Peyer's patch (tissue), 4 donors: ENCODE measurements at regions not wholly inside any gene's neighbourhood (a gene's known extent, or its start where the extent isn't known, plus 50 kb on each side); places are given as distances from the start of the nearest gene placed in this dataset.

Source experiments
- DNase-seq, 3 donors: peaks; one replicate each; pipeline ENCODE4 v3.0.0-alpha.2; 2017 to 2019
- H3K27ac ChIP-seq, 4 donors: fragments of 200-600 bp; sonication (generic); one replicate each; pipeline ENCODE4 v1.5.1; 2016 to 2019
- H3K27me3 ChIP-seq, 2 donors: fragments of 200-600 bp; sonication (generic); one replicate each; pipeline ENCODE4 v1.5.1; 2019
- H3K36me3 ChIP-seq, 3 donors: fragments of 200-600 bp; sonication (generic); one replicate each; pipeline ENCODE4 v1.5.1; 2016 to 2019
- H3K4me1 ChIP-seq, 4 donors: fragments of 200-600 bp; sonication (generic); one replicate each; pipeline ENCODE4 v1.5.1; 2016 to 2019
- H3K4me3 ChIP-seq, 4 donors: fragments of 200-600 bp; sonication (generic); 1 replicate in 3 of 4; 2 replicates in 1 of 4; pipeline ENCODE4 v1.5.1; 2016 to 2019; ENCODE audit warnings: mild to moderate bottlenecking in 1 of 4
- H3K9me3 ChIP-seq, 4 donors: fragments of 200-600 bp; sonication (generic); one replicate each; pipeline ENCODE4 v1.5.1; 2016 to 2019; ENCODE audit warnings: mild to moderate bottlenecking in 1 of 4
- POLR2A ChIP-seq, 2 donors: fragments of 450-650 bp; IDR thresholded peaks; one replicate each; pipeline ENCODE4 v1.5.1; 2017; ENCODE audit warnings: antibody characterized with exemption in 2 of 2, mild to moderate bottlenecking in 2 of 2, moderate library complexity in 2 of 2
- TF ChIP-seq, protein P1 (sequence below), 6 experiments: fragments of 450-650 bp in 4 of 6; fragments of 200-600 bp in 2 of 6; sonication (generic) in 1 of 6; IDR thresholded peaks; one replicate each; pipeline ENCODE4 v1.5.1; 2017 to 2019; ENCODE audit warnings: antibody characterized with exemption in 6 of 6, mild to moderate bottlenecking in 3 of 6, moderate library complexity in 1 of 6

- Histone ChIP-seq H3K4me3 (no peak overlapping the region), H3K27ac (no peak overlapping the region), H3K36me3 (no peaks in the 10 kb centered on the region), H3K27me3 (no peaks in the 10 kb centered on the region), H3K9me3 (no peaks in the 10 kb centered on the region), H3K4me1 (no peaks in the 10 kb centered on the region)
- TF ChIP-seq POLR2A (IDR thresholded peaks at IDR 0.05), result no peak
- TF ChIP-seq, protein P1, sequence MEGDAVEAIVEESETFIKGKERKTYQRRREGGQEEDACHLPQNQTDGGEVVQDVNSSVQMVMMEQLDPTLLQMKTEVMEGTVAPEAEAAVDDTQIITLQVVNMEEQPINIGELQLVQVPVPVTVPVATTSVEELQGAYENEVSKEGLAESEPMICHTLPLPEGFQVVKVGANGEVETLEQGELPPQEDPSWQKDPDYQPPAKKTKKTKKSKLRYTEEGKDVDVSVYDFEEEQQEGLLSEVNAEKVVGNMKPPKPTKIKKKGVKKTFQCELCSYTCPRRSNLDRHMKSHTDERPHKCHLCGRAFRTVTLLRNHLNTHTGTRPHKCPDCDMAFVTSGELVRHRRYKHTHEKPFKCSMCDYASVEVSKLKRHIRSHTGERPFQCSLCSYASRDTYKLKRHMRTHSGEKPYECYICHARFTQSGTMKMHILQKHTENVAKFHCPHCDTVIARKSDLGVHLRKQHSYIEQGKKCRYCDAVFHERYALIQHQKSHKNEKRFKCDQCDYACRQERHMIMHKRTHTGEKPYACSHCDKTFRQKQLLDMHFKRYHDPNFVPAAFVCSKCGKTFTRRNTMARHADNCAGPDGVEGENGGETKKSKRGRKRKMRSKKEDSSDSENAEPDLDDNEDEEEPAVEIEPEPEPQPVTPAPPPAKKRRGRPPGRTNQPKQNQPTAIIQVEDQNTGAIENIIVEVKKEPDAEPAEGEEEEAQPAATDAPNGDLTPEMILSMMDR (IDR thresholded peaks at IDR 0.05), result no peak
- DNase-seq, result peak in 1 of 3 donors; percentile 34
Observed at GRCh38 chr5:2180456-2180855, 297.7 kb upstream of the IRX4 start.

GRCh38 chr5:2179861-2180260 lies 297.1 kb upstream of the IRX4 start:
- no peak overlapping the region for H3K27ac ChIP-seq
- no peaks in the 10 kb centered on the region for H3K36me3 ChIP-seq
- no peaks in the 10 kb centered on the region for H3K9me3 ChIP-seq
- H3K4me1 ChIP-seq, result no peaks in the 10 kb centered on the region
- DNase-seq, result peak in 1 of 3 donors; percentile 40
- H3K4me3 ChIP-seq, result no peak overlapping the region
- no peaks in the 10 kb centered on the region for H3K27me3 ChIP-seq
- TF ChIP-seq, protein P1 (IDR thresholded peaks at IDR 0.05), result no peak
- TF ChIP-seq POLR2A (IDR thresholded peaks at IDR 0.05), result no peak

DNA sequence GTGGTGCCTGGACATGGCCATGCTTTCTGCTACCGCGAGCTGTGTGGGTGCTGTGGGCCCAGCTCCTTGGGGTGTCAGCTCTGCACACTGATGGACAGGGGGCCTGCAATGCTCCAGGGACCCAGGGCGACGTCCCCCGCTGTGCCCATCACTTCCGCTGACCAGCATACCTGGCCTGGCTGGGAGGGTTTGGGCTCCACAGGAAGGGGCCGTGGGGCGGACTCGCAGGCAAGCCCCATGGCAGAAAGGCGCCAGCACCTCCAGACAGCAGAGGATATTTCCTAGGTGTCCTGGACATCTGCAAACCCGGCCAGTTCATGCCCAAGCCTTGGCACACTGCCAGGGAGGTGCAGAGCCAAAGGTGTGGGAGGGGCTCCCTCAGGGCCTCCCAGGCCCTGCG lies 295.8 kb upstream of the IRX4 start:
- no peaks in the 10 kb centered on the region for H3K36me3 ChIP-seq
- H3K9me3 ChIP-seq, result no peaks in the 10 kb centered on the region
- TF ChIP-seq, protein P1 (IDR thresholded peaks at IDR 0.05), result no peak
- no peak for TF ChIP-seq POLR2A (IDR thresholded peaks at IDR 0.05)
- peak in 1 of 3 donors; percentile 35 for DNase-seq
- no peak overlapping the region for H3K4me3 ChIP-seq
- no peak overlapping the region for H3K27ac ChIP-seq
- no peaks in the 10 kb centered on the region for H3K4me1 ChIP-seq
- H3K27me3 ChIP-seq, result no peaks in the 10 kb centered on the region

GRCh38 chr5:2178071-2178477 lies 295.3 kb upstream of the IRX4 start:
- TF ChIP-seq POLR2A (IDR thresholded peaks at IDR 0.05), result no peak
- TF ChIP-seq, protein P1 (IDR thresholded peaks at IDR 0.05), result no peak
- no peaks in the 10 kb centered on the region for H3K9me3 ChIP-seq
- no peaks in the 10 kb centered on the region for H3K27me3 ChIP-seq
- no peaks in the 10 kb centered on the region for H3K4me1 ChIP-seq
- no peaks in the 10 kb centered on the region for H3K36me3 ChIP-seq
- no peak overlapping the region for H3K27ac ChIP-seq
- peak in 1 of 3 donors; percentile 28 for DNase-seq
- H3K4me3 ChIP-seq, result no peak overlapping the region

DNA sequence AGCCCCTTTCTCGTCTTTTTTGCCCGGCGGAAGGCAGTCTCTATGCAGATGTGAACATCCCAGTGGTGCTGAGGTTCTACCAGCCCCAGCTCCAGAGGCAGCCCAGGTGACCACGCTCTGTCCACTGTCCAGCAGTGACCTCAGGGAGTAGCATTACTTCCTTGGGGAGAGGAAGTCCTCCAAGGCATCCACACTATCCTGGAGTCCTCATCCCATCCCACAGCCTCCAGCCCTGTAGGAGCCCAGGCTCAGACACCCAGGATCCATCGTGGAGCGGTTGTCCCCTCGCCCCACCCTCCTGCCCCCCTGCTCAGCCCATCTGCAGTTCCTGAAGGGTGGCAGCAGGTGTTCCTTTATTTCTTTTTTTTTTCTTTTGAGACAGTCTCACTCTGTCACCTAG lies 294.5 kb upstream of the IRX4 start:
- Histone ChIP-seq H3K36me3 (no peaks in the 10 kb centered on the region), H3K27ac (no peak overlapping the region), H3K4me3 (no peak overlapping the region), H3K27me3 (no peaks in the 10 kb centered on the region), H3K4me1 (no peaks in the 10 kb centered on the region), H3K9me3 (no peaks in the 10 kb centered on the region)
- no peak for TF ChIP-seq POLR2A (IDR thresholded peaks at IDR 0.05)
- TF ChIP-seq, protein P1 (IDR thresholded peaks at IDR 0.05), result no peak
- peak in 1 of 3 donors; percentile 18 for DNase-seq

GRCh38 chr5:2176581-2176980 lies 293.9 kb upstream of the IRX4 start:
- H3K27ac ChIP-seq, result no peak overlapping the region
- H3K4me3 ChIP-seq, result no peak overlapping the region
- H3K9me3 ChIP-seq, result no peaks in the 10 kb centered on the region
- DNase-seq, result no peak
- H3K27me3 ChIP-seq, result no peaks in the 10 kb centered on the region
- H3K4me1 ChIP-seq, result no peaks in the 10 kb centered on the region
- TF ChIP-seq, protein P1 (IDR thresholded peaks at IDR 0.05), result no peak
- TF ChIP-seq POLR2A (IDR thresholded peaks at IDR 0.05), result no peak
- no peaks in the 10 kb centered on the region for H3K36me3 ChIP-seq
